HG03558 (cell line): ENCODE measurements at regions not wholly inside any gene's neighbourhood (a gene's known extent, or its start where the extent isn't known, plus 50 kb on each side); places are given as distances from the start of the nearest gene placed in this dataset.
"Not testable (repeated sequence)": the region's sequence is repeated elsewhere in the genome, so short reads cannot be mapped to it uniquely, and the experiment has no call there.

Source experiments
- ATAC-seq: cut with Tn5 transposase; IDR thresholded peaks from one replicate; pipeline ENCODE4 v1.9.1; 2021; ENCODE audit warnings: moderate number of reproducible peaks; ENCODE audit not compliant: unreplicated experiment; ENCODE audit errors: extremely low read depth

DNA sequence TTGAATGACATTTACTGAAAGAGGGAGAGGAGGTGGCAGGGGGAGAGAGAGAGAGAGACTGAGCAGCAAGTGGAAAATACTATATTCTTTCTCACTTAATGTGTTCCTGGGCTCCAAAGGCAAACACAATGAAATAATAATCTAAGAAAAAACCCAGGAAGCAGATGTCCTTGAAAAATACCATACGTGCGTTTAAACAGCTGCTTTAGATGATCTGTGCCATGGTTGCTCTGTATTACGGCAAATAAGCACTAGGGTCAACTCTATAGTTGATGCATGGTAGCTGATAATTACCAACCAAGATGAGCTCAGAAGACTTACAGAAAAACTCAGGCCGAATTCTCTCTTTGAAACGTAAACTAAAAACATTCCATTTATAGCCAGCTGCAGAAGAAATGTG is 410.3 kb upstream of the TBL1XR1 start:
- ATAC-seq = no peak

DNA sequence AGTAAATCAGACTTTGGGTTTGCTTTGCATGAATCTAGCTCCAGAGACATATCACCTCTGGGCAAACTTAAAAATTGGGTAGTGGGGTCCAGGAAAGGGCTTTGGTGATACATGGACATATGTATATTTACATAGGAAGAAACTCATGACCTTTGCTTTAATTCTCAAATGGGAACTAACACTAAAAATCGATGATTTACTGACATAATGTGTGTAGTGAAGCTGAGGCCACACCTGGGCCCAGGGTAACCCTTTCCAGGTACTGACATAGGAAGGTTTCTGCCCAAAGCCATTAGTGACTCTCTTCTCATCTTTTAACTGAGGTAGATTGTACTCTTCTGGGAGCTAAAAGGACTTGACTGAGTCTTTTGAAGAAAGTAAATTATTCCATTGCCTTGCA is 411.2 kb upstream of the TBL1XR1 start:
- ATAC-seq = no peak

DNA sequence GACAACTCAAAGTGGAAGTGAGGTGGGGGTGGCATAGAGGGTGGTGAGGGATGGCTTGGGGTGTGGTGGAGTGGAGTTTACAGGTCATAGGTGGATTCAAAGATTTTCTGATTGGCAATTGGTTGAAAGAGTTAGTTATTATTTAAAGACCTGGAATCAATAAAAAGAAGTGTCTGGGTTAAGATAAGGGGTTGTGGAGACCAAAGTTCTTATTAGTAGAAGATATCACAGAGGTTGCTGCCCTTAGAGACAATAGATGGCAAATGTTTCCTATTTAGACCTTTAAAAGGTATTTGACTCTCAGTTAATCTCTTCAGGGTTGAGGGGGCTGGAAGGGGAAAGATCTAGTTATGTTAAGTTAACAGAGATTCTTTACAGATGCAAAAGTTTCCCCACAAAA is 412.3 kb upstream of the TBL1XR1 start:
- ATAC-seq = no peak

DNA sequence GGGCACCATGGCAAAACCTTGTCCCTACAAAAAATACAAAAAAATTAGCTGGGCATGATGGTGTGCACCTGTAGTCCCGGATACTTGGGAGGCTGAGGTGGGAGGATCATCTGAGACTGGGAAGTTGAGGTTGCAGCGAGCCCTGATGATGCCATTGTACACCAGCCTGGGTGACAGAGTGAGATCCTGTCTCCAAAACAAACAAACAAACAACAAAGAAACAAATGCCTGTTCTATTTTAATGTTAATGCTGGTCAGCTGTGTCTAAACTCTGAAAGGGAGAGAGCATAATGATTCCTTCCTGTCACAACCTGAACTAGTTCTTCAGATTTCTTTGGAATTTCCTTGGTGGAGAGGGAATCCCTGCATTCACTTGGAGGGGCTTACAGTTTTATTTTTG is 413.0 kb upstream of the TBL1XR1 start:
- no peak for ATAC-seq

- no peak for ATAC-seq
Measured at GRCh38 chr3:177610686-177611633, 413.7 kb upstream of the TBL1XR1 start.

DNA sequence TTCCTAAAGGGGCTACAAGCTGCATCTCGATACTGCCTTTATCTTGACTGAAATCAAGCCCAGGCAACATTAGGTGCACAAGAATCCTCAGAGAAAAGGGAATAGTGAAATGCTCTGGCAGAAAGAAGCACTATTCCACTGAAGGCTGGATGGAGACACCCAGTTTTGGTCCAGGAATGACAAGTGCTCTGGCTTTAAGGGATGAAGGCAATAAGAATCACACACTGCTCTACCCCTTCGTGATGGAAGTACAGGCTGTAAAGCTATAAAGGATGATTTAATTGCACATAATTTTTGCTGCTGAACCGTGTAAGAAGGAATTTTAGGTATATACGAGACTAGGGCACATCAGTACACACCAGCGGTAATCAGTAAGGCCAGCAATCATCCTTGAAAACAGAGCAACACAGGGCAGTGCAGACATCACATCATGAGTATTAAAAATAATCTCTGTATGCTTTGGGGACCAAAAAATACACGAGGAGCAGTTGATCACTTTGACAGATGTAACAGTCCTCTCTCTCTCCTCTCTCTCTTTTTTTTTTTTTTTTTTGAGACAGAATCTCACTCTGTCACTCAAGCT is 414.6 kb upstream of the TBL1XR1 start:
- no peak for ATAC-seq

- no peak for ATAC-seq
Measured at GRCh38 chr3:177613901-177614300, 416.6 kb upstream of the TBL1XR1 start.

- no peak for ATAC-seq
Measured at GRCh38 chr3:177615015-177615414, 417.7 kb upstream of the TBL1XR1 start.

- no peak for ATAC-seq
Measured at GRCh38 chr3:177618873-177619733, 421.8 kb upstream of the TBL1XR1 start.

DNA sequence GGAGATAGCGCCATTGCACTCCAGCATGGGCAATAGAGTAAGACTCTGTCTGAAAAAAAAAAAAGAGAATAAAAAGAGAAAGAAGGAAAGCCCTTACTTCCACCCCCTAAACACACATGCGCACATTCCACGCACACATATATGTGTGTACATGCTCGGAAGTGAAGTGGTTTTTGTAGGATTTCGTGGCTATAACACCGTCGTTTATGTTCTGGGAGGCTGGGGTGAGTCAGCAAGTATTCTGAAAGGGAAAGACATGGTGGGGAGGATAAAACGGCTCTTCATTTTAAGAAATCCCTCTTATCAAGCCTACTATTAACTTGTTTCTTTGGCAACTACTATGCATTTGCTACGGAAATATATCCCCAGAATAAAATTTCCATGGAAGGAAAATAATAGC is 422.8 kb upstream of the TBL1XR1 start:
- ATAC-seq = no peak

DNA sequence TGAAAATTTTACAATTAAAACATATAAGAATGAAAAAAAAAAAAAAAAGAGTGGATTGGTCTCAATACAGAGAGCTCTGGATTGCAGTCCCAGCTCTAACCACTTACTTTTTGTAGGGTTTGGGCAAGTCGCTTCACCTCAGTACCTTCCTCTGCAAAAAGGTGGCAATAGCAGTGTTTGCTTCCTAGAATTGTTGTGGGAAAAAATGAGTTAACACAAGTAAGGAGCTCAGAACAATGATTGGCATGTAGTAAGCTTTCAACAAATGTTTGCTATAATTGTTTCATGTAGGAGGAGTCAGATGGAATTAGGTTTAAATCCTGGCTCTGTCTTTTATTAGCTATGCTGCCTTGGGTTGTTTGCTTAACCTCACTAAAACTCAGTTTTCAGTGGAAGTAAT is 425.2 kb upstream of the TBL1XR1 start:
- ATAC-seq = no peak

DNA sequence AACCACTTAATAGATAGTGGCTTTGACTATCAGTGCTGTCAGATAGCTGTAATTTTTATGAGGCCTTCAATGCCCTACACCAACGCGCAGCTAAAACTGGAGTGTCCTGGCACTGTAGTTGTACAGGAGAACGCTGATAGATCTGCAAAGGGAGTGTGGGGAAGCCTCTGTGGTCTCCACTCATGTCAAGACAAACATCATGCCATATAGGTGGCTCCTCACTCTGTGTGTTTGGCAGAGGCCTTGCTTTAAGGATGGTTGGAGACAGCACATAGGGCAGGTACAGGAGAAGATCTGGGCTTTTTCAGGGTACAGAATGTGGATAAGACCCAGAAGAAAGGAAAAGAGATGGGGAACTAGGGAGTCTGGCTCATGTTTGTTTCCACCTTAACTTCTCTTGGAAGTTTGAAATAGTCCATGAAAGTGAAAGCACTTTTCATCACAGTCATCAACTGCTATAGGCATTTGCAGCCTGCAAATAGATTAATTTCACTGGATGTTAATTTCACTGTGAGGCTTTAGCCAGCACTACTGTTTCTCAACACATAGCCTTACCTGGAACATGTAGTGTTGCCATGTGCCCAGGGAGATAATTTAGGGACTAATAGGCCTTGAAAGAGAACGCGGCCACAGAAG is 425.8 kb upstream of the TBL1XR1 start:
- no peak for ATAC-seq

DNA sequence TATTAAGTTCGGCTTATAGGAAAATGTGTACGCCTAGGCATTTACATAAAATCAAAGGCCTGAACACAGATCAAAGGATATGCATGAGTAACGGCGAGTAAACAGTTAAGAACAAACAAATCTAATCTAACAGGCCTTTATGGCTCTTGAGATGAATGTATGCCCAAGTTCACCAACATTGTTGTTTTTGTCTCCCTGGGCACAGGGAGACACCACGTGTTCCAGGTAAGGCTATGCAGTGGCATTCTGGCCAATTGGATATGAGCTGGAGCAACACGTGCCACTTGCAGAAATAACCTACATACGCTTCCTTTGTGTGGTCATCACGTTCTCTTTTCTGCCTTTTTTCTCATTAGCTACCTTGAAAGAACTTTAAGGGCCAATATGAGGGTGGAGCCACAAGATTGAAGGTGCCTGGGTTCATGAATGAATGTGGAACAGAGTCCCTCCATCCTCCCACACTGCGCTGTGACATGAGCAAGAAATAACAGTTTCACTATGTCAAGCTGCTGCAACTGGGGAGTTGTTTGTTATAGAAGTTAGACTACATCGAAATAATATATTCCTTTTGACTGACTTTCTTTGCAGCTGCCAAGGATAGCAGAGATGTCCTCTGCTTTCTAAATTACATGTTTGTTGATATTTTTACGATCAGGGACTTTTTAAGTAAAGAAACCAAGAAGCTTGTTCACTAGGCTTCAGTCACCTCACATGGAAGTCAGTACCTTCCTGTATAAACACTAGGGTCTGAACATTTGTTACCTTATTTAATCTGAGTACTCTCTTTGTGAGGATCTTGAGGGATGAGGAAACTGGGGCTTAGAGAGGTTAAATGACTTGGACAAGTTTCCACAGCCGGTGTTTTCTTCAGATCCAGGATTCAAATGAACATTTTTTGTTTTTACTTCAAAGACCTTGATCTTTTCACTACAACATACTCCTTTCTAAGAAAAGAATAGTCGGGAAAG is 427.5 kb upstream of the TBL1XR1 start:
- no peak for ATAC-seq

- ATAC-seq = no peak
Measured at GRCh38 chr3:177626045-177626444, 428.8 kb upstream of the TBL1XR1 start.

DNA sequence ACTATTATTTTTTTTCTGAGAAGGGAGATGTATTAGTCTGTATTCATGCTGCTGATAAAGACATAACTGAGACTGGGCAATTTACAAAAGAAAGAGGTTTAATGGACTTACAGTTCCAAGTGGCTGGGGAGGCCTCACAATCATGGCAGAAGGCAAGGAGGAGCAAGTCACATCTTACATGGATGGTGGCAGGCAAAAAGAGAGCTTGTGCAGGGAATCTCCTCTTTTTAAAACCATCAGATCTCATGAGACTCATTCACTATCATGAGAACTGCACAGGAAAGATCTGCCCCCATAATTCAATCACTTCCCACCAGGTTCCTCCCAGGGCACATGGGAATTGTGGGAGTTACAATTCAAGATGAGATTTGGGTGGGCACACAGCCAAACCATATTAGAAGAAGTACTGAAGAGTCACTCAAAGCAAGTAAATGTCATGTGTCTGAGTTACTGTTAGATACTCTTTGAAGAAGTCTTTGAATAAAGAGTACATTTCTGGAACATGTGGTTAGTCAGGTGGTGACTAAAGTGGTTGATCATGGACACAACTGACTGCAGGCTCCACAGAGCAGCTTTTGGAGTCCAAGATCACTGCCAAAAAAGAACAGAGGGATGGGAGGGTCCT is 430.9 kb upstream of the TBL1XR1 start:
- not testable (repeated sequence) for ATAC-seq

DNA sequence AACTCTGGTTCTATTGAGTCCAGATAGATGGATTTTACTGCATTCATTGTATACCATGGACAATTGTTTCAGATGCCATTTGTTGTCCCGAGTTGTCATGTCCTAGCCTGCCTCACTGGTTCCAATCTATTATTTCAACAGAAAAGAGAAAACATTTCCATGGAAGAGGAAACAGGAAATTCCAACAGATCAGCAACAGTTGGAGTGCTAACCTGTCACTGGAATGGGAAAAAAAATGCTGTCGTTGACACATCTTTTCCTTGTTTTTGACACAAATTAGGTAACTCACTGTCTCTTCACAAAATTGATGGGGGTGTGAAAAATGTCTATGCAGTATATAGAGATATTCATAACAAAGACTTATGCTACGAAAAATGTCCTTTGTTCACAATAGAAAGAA is 432.0 kb upstream of the TBL1XR1 start:
- no peak for ATAC-seq

DNA sequence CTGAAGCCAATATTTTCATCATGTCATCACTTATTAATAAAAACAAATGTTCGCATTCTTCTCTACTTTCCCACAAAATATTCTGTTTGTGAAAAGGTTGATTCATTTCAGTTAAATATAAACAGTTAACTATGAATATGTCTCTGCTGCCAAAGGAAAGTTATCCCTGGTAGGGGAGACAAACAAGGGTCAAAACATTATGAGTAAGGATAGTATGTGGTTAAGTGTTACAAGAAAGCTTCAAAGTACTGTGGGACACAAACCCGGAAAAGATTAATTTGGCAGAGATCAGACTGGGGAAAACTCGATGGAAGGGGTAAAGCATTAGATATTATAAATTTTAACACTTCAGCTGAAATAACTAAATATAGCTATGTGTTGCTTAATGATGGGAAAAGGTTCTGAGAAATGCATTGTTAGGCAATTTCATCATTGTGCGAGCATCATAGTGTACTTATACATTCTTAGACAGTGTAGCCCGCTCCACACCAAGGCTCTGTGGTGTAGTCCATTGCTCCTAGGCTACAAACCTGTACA is 436.5 kb upstream of the TBL1XR1 start:
- ATAC-seq = no peak

- not testable (repeated sequence) for ATAC-seq
Measured at GRCh38 chr3:177635601-177636106, 438.4 kb upstream of the TBL1XR1 start.
